ENCODE measurements at regions not wholly inside any gene's neighbourhood (a gene's known extent, or its start where the extent isn't known, plus 50 kb on each side); places are given as distances from the start of the nearest gene placed in this dataset.

- no peak overlapping the region for H2AFZ ChIP-seq (ENCODE audit: low read length)
These were observed 256.5 kb downstream of the EMP1 start for GRCh38 chr12:13452955-13453570.

GRCh38 chr12:13451776-13452175 lies 255.2 kb downstream of the EMP1 start:
- H3K4me2 ChIP-seq (ENCODE audit: low read length): no peak overlapping the region
- TF ChIP-seq EZH2 (IDR thresholded peaks at IDR 0.05; ENCODE audit: borderline replicate concordance, low read length) (no peak), CTCF (IDR thresholded peaks at IDR 0.05; ENCODE audit: low read length) (no peak)

More at GRCh38 chr12:13452955-13453570, 256.5 kb downstream of the EMP1 start:
- Histone ChIP-seq H3K9ac (ENCODE audit: low read length) (no peak overlapping the region), H3K9me2 (ENCODE audit: low read depth, low read length) (no peaks in the 10 kb centered on the region), H3K4me3 (ENCODE audit: low read depth, low read length, poor library complexity, severe bottlenecking) (no peak overlapping the region), H4K20me1 (ENCODE audit: insufficient read depth, low read length) (no peaks in the 10 kb centered on the region), H3K4me2 (ENCODE audit: low read length) (no peak overlapping the region), H3F3A (ENCODE audit: insufficient read depth, low read length) (no peaks in the 10 kb centered on the region), H3K27ac (ENCODE audit: low read depth, low read length, poor library complexity, severe bottlenecking) (no peak overlapping the region), H3K4me1 (ENCODE audit: insufficient read depth, low read length, severe bottlenecking) (no peaks in the 10 kb centered on the region), H3K9me3 (ENCODE audit: low read length) (no peaks in the 10 kb centered on the region), H3K36me3 (ENCODE audit: insufficient read depth, low read length) (no peaks in the 10 kb centered on the region), H3K79me2 (ENCODE audit: insufficient read depth, low read length) (no peaks in the 10 kb centered on the region), H3K27me3 (ENCODE audit: insufficient read depth, low read length) (no peaks in the 10 kb centered on the region)
- no peak for TF ChIP-seq CTCF (IDR thresholded peaks at IDR 0.05; ENCODE audit: low read length)
- no peak for TF ChIP-seq EZH2 (IDR thresholded peaks at IDR 0.05; ENCODE audit: borderline replicate concordance, low read length)

GRCh38 chr12:13450231-13451080 lies 253.9 kb downstream of the EMP1 start:
- no peaks in the 10 kb centered on the region for H3K27me3 ChIP-seq (ENCODE audit: insufficient read depth, low read length)
- H3K36me3 ChIP-seq (ENCODE audit: insufficient read depth, low read length): no peaks in the 10 kb centered on the region
- H3K4me3 ChIP-seq (ENCODE audit: low read depth, low read length, poor library complexity, severe bottlenecking): no peak overlapping the region
- H4K20me1 ChIP-seq (ENCODE audit: insufficient read depth, low read length): no peaks in the 10 kb centered on the region
- no peaks in the 10 kb centered on the region for H3K4me1 ChIP-seq (ENCODE audit: insufficient read depth, low read length, severe bottlenecking)
- TF ChIP-seq EZH2 (IDR thresholded peaks at IDR 0.05; ENCODE audit: borderline replicate concordance, low read length) (no peak), CTCF (IDR thresholded peaks at IDR 0.05; ENCODE audit: low read length) (no peak)
- H3K79me2 ChIP-seq (ENCODE audit: insufficient read depth, low read length): no peaks in the 10 kb centered on the region
- no peak overlapping the region for H3K4me2 ChIP-seq (ENCODE audit: low read length)
- H3F3A ChIP-seq (ENCODE audit: insufficient read depth, low read length): no peaks in the 10 kb centered on the region
- no peak overlapping the region for H3K9ac ChIP-seq (ENCODE audit: low read length)
- H3K9me2 ChIP-seq (ENCODE audit: low read depth, low read length): no peaks in the 10 kb centered on the region
- H2AFZ ChIP-seq (ENCODE audit: low read length): no peak overlapping the region
- H3K27ac ChIP-seq (ENCODE audit: low read depth, low read length, poor library complexity, severe bottlenecking): no peak overlapping the region
- no peaks in the 10 kb centered on the region for H3K9me3 ChIP-seq (ENCODE audit: low read length)

More at GRCh38 chr12:13451776-13452175, 255.2 kb downstream of the EMP1 start:
- H3K9me3 ChIP-seq (ENCODE audit: low read length): no peaks in the 10 kb centered on the region
- H3K9me2 ChIP-seq (ENCODE audit: low read depth, low read length): no peaks in the 10 kb centered on the region
- no peak overlapping the region for H3K27ac ChIP-seq (ENCODE audit: low read depth, low read length, poor library complexity, severe bottlenecking)
- no peak overlapping the region for H2AFZ ChIP-seq (ENCODE audit: low read length)
- no peak overlapping the region for H3K4me3 ChIP-seq (ENCODE audit: low read depth, low read length, poor library complexity, severe bottlenecking)
- no peaks in the 10 kb centered on the region for H3K27me3 ChIP-seq (ENCODE audit: insufficient read depth, low read length)
- H3K79me2 ChIP-seq (ENCODE audit: insufficient read depth, low read length): no peaks in the 10 kb centered on the region
- H3K9ac ChIP-seq (ENCODE audit: low read length): no peak overlapping the region
- no peaks in the 10 kb centered on the region for H4K20me1 ChIP-seq (ENCODE audit: insufficient read depth, low read length)
- H3K4me1 ChIP-seq (ENCODE audit: insufficient read depth, low read length, severe bottlenecking): no peaks in the 10 kb centered on the region
- H3F3A ChIP-seq (ENCODE audit: insufficient read depth, low read length): no peaks in the 10 kb centered on the region
- H3K36me3 ChIP-seq (ENCODE audit: insufficient read depth, low read length): no peaks in the 10 kb centered on the region

All from OCI-LY1 (cell line).